HG03571 (cell line): ENCODE measurements at regions not wholly inside any gene's neighbourhood (a gene's known extent, or its start where the extent isn't known, plus 50 kb on each side); places are given as distances from the start of the nearest gene placed in this dataset.
"Not testable (repeated sequence)": the region's sequence is repeated elsewhere in the genome, so short reads cannot be mapped to it uniquely, and the experiment has no call there.

ENCODE experiments used
- ATAC-seq: cut with Tn5 transposase; IDR thresholded peaks from one replicate; pipeline ENCODE4 v1.9.1; 2021; ENCODE audit not compliant: unreplicated experiment

DNA sequence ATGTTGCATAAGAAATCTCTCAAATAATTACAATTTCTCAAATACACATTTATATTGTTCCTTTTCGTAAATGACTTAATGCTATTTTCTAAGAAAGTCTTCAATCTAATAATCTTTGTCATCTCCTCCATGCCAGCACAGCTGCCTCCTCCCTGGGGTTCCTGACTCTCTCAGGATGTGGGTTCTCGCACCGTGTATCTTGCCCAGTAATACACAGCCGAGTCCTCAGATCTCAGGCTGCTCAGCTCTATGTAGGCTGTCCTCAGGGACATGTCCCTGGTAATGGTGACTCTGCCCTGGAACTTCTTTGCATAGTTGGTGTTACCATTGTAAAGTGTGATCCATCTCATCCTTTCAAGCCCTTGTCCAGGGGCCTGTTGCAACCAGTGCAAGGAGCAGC is 1177.3 kb downstream of the TMEM121 start:
- not testable (repeated sequence) for ATAC-seq

DNA sequence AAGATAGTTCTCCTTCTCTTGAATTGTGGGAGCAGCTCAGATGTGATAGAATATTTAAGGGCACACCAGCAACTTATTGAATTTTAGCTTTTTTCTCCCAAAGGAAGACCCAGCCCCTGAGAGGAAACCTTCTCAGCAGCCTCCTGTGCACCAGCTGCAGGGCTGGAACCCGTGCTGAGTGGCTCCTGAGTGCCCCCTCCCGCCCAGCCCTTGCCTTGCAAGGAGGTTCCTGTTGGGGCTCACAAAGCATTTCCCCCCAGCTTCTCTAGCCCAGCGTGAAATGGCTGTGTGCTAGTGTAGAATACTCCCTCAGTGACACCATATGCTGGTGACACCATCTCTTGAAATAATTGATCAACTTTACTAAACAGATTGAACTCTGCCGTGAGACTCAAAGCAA is 1180.1 kb downstream of the TMEM121 start:
- ATAC-seq = not testable (repeated sequence)

DNA sequence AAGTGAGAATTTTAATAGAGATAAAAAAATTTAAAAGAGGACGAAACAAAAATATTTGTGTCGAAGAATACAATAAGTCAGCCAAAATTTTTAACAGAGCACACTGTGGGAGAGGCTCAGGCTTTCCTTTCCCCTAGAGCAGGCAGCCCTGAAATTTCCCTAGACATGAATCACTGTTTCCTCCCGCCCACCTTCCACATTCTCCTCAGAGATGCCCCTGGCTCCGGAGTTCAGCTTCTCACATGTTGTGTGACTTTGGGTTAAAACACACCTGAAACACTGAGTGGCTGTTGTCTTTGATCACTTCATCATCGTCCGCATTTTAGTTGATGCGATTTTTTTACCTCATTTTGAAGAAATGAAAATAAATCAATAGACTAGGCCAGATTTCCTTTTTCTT is 1183.8 kb downstream of the TMEM121 start:
- not testable (repeated sequence) for ATAC-seq

DNA sequence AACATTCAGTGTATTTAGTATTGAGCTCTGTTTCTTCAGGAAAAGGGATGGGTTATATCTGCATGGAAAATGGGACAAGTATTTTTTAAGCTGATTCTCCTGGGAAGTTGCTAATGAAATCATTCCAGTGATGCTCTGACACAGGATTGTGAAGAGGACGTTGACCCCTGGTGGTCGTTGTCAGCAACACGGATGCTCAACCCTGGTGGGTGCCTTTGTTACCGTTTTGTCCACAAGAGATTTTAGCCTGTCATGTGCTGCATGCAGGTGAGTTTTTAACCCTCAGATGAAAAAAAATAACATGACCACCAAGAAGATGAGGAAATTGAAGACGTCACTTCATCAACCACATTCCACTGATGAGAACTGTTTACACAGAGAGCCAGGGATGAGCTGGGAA is 1186.1 kb downstream of the TMEM121 start:
- ATAC-seq = not testable (repeated sequence)

DNA sequence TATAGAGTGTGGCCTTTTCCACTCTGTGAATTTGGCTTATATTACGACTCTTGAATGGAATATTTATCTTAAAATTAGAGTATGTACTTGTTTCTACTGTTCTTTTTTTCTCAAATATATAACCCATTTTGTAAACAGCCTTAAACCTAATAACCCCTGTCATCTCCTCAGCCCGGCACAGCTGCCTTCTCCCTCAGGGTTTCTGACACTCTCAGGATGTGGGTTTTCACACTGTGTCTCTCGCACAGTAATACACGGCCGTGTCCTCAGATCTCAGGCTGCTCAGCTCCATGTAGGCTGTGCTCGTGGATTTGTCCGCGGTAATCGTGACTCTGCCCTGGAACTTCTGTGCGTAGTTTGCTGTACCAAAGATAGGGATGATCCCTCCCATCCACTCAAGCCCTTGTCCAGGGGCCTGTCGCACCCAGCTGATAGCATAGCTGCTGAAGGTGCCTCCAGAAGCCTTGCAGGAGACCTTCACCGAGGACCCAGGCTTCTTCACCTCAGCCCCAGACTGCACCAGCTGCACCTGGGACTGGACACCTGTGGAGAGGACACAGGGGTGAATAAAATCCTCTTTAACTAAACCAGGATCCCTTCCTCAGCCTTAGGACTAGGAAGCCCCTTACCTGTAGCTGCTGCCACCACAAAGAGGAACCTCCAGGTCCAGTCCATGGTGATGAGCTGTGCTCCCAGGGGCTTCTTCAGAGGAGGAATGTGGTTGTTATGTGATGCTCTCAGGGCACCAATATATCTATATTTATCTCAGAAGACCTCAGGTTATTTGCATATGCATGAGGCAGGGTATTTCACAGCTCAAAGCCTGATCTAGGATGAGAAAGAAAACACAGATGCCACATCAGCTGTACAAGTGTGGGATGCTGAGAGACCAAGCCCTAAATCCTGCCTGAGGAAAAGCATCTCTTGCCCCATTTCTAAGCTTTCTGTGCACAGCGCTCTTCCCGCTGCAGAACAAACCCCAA is 1188.4 kb downstream of the TMEM121 start:
- ATAC-seq = not testable (repeated sequence)

DNA sequence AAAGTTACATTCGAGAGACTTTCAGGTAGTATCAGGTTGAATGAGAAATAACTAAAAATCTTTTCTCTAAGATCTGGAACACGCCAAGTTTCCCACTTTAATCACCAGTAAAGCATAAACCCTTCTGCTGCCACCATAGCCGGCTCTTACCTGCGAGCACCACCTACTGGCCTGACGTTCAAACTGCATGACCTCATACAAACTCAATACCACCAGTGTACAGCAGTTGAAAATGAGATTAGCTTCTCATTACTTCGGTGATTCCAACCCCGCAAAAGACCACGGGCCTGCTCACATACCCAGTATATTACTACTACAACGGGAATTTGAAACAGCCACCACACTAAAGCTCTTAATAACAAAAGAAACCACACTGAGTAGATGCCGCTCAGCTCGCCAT is 1191.2 kb downstream of the TMEM121 start:
- ATAC-seq = not testable (repeated sequence)

DNA sequence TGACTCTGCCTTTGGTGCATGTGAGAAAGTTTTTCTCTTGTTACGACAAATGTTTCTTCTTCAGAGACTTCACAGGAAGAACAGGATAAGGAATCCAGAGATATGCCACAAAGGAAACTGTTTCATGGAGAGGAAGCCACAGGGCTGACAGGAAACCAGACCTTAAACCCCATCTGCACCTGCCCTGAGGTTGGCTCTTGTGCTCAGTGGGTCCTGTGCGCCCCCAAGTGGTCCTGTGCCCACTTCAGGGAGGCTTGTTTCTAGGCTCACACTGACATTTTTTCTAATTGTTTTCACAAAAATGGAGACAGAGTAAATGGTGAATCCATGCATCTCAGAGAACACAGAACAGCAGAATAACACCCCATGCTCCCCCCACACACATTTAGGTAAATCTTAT is 1193.5 kb downstream of the TMEM121 start:
- not testable (repeated sequence) for ATAC-seq

DNA sequence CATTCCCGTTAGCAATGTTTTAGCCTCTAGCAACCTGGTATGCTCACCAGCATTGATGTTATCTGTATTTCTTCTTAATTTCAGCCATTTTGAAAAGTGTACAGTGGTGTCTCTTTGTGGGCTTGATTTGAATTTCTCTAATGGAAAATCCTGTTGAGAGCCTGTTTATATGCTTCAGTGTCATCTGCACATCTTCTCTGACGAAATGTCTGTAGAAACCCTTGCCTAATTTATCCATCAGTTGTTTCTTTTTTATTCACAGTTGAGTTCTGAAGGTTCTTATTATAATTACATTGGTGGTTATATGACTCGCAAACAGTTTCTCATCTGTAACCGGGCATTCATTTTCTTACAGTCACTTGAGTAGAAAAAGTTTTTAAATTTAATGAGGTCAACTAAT is 1195.5 kb downstream of the TMEM121 start:
- not testable (repeated sequence) for ATAC-seq

DNA sequence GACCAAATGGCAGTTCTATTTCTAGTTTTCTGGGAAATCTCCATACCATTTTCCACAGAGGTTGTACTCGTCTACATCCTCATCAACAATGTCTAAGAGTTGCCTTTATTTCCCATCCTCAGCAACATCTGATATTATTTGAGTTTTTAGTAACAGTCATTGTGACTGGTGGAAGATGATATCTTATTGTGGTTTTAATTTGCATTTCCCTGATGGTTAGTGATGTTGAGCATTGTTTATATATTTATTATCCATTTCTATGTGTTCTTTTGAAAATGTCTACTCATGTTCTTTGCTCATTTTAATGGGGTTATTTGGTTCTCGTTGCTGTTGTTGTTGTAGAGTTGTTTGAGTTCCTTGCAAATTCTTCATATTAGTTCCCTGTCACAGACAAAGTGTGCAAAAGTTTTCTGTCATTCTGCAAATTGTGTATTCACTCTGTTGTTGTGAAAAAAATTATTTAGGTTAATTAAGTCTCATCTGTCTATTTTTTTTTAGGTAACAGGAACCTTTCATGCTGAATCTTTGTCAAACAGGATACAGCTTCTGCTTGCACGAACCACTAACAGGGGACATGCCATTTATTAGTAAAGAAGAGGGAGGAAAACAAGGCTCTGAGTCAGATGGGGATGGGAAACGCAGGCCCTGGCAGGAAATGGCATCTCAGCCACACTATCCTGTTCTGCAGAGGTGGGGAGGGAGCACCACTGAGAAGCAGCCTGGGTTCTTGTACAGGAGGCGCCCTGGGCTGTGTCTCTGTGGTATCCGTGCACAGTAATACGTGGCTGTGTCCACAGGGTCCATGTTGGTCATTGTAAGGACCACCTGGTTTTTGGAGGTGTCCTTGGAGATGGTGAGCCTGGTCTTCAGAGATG is 1196.7 kb downstream of the TMEM121 start:
- ATAC-seq = not testable (repeated sequence)

DNA sequence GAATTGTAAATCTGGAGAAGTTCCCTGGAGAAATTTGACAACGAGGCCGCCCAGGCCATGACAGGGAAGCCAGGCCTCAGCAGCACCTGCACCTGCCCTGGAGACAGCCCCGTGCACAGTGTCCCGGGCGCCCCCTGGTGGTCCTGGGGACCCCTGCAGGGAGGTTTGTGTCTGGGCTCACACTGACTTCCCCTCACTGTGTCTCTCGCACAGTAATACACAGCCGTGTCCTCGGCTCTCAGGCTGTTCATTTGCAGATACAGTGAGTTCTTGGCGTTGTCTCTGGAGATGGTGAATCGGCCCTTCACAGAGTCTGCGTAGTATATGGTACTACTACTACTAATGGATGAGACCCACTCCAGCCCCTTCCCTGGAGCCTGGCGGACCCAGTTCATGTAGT is 1201.6 kb downstream of the TMEM121 start:
- not testable (repeated sequence) for ATAC-seq

DNA sequence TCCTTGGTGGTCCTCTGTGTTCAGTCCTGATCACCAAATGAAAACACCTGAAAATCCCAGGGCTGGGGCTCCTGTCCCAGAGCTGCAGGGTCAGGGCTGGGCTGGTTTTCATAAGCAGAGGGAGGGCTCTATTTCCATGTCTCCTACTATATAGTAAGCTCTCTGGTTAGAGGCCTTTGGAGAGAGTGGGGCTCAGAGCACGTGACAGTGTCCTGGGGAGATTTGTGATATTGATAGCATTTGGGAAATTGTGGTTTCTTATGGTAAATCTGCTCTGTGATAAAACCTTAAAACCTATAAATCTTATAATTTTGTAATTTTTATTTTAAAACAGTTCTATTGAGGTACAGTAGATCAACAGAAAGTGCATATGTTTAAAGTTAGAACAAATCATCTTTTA is 1202.2 kb downstream of the TMEM121 start:
- no peak for ATAC-seq

DNA sequence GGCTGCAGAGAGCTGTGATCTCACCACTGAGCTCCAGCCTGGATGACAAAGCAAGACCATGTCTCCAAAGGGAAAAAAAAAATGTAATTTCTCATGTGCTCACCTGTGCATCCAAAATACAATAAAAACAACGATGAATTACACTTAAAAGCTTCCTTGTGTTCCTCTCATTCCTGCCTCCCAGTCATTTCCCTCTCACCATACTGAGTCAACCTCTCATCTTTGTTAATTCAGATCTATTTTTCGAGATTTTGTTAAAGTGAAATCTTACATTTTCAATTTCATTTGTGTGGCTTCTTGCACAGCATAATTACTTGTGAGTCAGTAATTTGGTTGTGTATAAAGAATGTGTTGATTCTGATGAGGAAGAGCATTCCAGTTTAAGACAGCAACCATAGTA is 1203.2 kb downstream of the TMEM121 start:
- no peak for ATAC-seq

DNA sequence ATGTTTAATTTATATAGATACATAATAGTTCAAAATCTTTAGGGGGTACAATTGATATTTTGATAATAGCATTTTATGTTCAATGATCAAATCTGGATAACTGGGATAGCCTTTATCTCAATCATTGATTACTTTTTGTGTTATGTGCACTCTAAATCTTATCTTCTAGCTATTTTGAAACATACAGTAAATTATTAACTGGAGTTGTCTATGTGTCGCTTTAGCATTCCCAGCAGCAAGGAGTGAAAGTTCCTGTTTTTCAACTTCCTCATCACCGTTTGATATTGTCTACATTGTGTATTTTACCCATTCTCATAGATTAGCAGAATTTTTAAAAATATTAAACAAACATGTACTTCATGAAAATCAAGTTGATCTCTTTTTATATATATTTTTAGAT is 1207.4 kb downstream of the TMEM121 start:
- ATAC-seq = no peak

DNA sequence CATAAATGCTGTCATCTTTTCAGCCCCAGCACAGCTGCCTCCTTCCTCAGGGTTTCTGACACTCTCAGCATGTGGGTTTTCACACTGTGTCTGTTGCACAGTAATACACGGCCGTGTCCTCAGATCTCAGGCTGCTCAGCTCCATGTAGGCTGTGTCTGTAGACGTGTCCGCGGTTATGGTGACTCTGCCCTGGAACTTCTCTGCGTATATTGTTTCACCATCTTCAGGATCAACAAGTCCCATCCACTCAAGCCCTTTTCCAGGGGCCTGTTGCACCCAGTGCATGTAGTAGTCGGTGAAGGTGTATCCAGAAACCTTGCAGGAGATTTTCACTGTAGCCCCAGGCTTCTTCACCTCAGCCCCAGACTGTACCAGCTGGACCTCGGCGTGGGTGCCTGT is 1210.6 kb downstream of the TMEM121 start:
- no peak for ATAC-seq

DNA sequence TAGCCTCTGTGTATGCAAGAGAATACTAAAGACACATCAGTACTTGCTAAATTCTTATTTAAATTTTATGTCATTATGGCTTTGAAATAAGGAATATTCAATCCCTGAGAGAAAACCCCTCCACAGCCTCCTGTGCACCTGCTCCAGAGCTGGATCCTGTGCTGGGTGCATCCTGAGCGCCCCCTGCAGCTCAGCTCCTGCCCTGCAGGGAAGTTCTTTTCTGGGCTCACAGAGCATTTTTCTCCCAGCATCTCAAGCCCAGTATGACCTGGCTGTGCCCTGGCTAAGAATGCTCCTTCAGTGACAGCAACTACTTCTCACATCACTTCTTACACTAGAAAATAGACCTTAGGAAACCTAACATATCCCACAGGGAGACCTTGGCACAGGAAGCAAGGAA is 1211.7 kb downstream of the TMEM121 start:
- no peak for ATAC-seq

DNA sequence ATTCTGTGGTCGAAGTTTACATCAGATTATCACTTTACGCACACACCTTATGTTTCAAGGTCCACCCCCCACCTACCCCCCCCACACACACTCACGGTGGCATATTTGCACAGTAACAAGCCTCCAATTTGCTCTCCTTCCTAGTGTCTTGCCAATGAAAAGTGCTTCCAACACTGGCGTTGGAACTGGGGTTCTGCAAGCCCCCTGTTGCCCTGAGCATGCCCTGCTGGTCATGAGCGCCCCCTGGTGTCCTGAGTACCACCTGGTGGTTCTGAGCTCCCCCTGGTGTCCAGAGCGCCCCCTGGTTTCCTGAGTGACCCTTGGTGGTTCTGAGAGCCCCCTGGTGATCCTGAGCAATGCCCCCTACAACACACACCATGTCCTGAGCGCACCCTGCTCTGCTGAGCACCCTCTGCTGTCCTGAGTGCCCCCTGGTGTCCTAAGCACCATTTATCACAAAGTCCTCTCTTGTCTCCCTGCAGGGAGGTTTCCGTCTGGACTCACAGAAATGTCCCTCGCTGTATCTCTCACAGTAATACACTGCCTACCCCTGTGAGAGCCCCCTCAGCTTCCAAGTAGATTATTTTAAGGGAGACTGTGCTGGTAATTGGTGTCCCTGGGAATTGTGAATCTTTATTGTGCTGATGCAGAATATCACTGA is 1212.3 kb downstream of the TMEM121 start:
- ATAC-seq = not testable (repeated sequence)

DNA sequence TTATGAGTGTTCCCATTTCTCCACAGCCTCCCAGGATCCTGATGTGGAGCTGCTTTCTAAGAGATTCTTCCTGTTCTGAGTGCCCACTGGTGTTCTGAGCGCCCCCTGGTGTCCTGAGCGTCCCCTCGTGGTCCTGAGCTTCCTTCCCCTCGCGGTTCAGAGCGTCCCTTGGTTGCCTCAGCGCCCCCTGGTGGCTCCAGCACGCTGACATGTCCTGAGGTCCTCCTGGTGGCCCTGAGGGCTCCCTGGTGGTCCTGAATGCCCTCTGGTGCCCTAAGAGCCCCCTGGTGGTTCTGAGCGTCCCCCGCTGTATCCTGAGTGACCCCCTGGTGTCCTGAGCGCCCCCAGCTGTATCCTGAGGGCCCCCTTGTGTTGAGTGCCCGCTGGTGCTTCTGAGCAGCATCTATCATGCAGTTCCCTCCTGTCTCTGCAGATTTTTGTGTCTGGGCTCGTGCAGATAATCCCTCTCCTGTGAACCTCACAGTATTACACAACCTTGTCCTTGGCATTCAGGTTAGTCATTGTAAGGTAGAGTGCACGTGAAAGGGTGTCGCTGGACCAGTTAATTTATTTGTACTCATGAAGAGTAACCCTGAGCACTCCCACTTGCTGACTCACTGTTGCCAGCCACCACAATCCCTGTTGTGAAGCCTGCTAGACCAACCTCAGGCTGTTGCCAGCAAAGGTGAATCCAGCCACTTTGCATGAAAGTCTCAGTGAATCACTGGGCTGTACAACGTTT is 1214.9 kb downstream of the TMEM121 start:
- ATAC-seq = peak; percentile 79

DNA sequence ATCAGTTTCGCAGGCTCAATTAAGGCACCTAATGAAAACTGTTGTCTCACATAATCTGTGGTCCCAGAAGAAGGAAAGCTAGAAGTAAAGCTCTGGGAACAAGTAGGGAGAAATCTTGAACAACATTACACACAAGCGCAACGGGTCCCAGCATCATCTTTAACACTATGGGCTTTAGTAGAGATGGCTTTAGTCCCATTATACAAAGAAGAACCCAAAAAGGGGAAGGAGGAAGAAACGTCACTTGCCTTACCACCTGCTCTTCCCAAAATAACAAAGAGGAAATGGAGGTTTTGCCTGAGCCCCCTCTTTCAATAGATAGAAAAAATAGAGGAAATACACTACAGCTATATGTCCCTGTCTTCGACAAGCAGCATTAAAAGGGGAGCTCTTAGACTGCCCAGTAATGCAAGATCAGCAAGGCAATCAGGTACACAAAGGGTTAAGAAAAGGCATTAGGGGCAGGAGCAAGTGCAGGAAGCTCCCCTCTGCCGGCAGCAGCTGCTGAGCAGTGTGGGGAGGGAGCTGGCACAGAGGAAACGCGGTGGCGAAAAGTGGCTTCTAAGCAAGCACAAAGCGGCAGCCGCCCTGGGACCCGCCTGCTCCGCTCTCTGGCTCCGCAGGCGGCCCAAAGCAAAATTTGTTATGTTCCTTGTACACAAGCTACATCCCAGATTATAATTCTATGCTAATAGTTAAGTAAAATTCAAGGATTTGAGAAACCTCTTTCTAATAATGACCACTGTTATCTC is 1218.8 kb downstream of the TMEM121 start:
- not testable (repeated sequence) for ATAC-seq

DNA sequence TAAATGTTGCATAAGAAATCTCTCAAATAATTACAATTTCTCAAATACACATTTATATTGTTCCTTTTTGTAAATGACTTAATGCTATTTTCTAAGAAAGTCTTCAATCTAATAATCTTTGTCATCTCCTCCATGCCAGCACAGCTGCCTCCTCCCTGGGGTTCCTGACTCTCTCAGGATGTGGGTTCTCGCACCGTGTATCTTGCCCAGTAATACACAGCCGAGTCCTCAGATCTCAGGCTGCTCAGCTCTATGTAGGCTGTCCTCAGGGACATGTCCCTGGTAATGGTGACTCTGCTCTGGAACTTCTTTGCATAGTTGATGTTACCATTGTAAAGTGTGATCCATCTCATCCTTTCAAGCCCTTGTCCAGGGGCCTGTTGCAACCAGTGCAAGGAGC is 1223.7 kb downstream of the TMEM121 start:
- ATAC-seq = not testable (repeated sequence)

DNA sequence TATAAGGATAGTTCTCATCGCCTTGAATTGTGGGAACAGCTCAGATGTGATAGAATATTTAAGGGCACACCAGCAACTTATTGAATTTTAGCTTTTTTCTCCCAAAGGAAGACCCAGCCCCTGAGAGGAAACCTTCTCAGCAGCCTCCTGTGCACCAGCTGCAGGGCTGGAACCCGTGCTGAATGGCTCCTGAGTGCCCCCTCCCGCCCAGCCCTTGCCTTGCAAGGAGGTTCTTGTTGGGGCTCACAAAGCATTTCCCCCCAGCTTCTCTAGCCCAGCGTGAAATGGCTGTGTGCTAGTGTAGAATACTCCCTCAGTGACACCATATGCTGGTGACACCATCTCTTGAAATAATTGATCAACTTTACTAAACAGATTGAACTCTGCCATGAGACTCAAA is 1227.4 kb downstream of the TMEM121 start:
- not testable (repeated sequence) for ATAC-seq
